ENCODE measurements at regions not wholly inside any gene's neighbourhood (a gene's known extent, or its start where the extent isn't known, plus 50 kb on each side); places are given as distances from the start of the nearest gene placed in this dataset.
"Not testable (repeated sequence)": the region's sequence is repeated elsewhere in the genome, so short reads cannot be mapped to it uniquely, and the experiment has no call there.

DNA sequence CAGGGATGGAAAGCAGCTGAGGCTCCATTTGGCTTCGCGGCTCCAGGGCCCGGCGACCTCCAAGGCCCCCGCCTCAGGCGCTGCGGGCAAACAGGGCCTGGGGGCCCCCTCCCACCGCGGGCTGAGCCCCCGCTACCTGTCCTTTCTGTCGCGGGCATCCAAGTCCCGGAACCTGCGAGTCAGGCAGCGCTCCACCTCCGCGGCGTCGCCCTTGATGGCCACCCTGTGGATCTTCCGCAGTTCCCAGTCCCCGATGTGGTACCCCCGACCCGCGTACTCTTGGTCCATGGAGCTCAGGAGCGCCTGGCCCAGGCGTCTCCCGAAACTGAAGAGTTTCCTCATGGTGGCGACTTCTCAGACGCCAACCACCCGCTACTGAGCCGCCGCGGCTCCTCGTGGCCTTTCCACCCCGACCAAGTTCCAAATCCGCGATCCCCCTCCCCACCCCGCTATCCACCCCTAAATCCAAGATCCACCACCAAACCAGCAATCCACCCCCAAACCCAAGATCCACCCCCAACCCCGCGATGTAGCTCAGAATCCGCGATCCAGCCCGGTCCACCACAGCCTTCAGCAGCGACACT lies 86.5 kb upstream of the CCDC180 start:
- H3K4me3 ChIP-seq (ENCODE audit: low read depth, low read length) = no peak overlapping the region
- no peak for DNase-seq (ENCODE audit: low read depth)

DNA sequence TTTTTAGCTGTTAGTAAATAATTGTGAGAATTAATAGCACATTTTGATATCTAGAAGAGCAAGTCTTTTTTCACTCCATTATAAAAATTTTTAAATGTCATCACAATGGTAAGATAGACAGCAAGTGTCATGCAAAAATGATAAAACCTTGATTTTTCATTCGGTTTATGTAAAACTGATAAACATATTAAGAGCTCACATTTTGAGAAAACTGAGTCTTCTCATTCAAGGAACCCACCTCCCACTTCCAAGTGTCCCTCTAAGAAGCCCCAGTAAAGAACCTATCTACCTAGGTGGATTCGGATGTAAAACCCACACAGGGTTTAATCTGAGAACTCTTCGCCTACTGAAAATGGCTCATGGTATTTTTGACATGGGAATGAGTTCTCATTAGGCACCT lies 87.1 kb upstream of the CCDC180 start:
- not testable (repeated sequence) for H3K4me3 ChIP-seq (ENCODE audit: low read depth, low read length)

More for the DNA sequence above, 86.5 kb upstream of the CCDC180 start:
- TF ChIP-seq, protein P1, sequence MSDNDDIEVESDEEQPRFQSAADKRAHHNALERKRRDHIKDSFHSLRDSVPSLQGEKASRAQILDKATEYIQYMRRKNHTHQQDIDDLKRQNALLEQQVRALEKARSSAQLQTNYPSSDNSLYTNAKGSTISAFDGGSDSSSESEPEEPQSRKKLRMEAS (IDR thresholded peaks at IDR 0.05; ENCODE audit: low read depth, low read length) = no peak
- TF ChIP-seq MYC (IDR thresholded peaks at IDR 0.05; ENCODE audit: low read depth, low read length) = no peak
- TF ChIP-seq POLR2A (IDR thresholded peaks at IDR 0.05; ENCODE audit: extremely low read depth, insufficient read length) = no peak
- TF ChIP-seq, protein P2, sequence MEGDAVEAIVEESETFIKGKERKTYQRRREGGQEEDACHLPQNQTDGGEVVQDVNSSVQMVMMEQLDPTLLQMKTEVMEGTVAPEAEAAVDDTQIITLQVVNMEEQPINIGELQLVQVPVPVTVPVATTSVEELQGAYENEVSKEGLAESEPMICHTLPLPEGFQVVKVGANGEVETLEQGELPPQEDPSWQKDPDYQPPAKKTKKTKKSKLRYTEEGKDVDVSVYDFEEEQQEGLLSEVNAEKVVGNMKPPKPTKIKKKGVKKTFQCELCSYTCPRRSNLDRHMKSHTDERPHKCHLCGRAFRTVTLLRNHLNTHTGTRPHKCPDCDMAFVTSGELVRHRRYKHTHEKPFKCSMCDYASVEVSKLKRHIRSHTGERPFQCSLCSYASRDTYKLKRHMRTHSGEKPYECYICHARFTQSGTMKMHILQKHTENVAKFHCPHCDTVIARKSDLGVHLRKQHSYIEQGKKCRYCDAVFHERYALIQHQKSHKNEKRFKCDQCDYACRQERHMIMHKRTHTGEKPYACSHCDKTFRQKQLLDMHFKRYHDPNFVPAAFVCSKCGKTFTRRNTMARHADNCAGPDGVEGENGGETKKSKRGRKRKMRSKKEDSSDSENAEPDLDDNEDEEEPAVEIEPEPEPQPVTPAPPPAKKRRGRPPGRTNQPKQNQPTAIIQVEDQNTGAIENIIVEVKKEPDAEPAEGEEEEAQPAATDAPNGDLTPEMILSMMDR (IDR thresholded peaks at IDR 0.05; ENCODE audit: low read depth, low read length) = no peak

DNA sequence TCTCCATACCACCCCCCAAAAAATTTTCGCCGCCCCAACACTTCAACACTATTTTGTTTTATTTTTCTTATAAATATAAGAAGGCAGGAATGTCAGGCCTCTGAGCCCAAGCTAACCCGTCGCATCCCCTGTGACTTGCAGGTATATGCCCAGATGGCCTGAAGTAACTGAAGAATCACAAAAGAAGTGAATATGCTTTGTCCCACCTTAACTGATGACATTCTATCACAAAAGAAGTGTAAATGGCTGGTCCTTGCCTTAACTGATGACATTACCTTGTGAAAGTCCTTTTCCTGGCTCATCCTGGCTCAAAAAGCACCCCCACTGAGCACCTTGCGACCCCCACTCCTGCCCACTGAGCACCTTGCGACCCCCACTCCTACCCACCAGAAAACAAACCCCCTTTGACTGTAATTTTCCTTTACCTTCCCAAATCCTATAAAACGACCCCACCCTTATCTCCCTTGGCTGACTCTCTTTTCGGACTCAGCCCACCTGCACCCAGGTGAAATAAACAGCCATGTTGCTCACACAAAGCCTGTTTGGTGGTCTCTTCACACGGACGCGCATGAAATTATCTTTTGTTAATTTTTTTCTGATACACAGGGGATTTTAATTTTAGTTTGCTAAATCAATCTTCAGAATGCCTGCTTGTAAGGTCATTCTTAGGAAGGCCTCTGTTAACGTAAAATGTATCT lies 87.9 kb upstream of the CCDC180 start:
- H3K4me3 ChIP-seq (ENCODE audit: low read depth, low read length); DNase-seq (ENCODE audit: low read depth): not testable (repeated sequence)

More for the DNA sequence above, 87.1 kb upstream of the CCDC180 start:
- not testable (repeated sequence) for DNase-seq (ENCODE audit: low read depth)

DNA sequence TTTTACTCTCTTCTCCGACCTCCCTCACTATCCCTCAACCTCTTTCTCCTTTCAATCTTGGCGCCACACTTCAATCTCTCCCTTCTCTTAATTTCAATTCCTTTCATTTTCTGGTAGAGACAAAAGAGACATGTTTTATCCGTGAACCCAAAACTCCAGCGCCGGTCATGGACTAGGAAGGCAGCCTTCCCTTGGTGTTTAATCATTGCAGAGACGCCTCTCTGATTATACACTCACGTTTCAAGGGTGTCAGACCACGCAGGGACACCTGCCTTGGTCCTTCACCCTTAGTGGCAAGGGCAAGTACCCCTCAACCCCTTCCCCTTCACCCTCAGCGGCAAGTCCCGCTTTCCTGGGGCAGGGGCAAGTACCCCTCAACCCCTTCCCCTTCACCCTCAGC lies 92.3 kb upstream of the CCDC180 start:
- H3K4me3 ChIP-seq (ENCODE audit: low read depth, low read length) = not testable (repeated sequence)

DNA sequence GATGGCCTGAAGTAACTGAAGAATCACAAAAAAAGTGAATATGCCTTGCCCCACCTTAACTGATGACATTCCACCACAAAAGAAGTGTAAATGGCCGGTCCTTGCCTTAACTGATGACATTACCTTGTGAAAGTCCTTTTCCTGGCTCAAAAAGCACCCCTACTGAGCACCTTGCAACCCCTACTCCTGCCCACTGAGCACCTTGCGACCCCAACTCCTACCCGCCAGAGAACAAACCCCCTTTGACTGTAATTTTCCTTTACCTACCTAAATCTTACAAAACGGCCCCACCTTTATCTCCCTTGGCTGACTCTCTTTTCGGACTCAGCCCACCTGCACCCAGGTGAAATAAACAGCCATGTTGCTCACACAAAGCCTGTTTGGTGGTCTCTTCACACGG lies 92.9 kb upstream of the CCDC180 start:
- H3K4me3 ChIP-seq (ENCODE audit: low read depth, low read length); DNase-seq (ENCODE audit: low read depth): not testable (repeated sequence)

More for the DNA sequence above, 92.3 kb upstream of the CCDC180 start:
- DNase-seq (ENCODE audit: low read depth) = not testable (repeated sequence)

DNA sequence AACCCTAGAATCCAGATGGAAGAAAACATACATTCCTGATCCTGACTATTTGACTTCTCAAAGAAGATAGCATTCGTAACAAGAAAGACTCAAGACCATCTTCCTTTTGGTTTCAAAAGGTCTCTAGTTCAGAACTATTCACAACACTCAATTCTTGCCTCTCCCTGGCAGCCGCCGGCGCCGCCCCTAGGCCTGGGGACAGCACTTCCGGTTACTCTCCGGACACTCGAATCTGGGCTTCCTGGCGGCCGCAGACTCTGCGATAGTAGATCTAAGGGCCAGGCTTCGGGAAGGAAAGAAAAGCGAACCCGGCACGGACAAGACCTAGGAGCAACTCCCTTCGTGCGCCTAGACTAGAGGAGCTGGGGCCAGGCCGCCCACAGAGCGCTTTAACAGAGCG lies 107.8 kb upstream of the CCDC180 start:
- H3K4me3 ChIP-seq (ENCODE audit: low read depth, low read length); DNase-seq (ENCODE audit: low read depth): not testable (repeated sequence)

DNA sequence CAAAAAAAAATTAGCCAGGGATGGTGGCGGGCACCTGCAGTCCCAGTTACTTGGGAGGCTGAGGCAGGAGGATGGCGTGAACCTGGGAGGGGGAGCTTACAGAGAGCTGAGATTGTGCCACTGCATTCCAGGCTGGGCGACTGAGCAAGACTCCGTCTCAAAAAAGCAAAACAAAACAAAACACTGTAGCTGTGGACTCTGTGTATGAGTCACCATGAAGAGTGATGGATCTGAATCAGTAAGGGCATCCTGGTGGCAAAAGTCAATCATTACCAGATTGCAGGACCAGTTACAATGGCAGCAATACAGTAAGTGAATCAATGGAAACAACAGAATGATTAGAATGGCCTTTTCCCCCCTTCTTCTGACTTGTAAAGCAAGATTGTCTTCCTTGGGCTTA lies 113.7 kb upstream of the CCDC180 start:
- not testable (repeated sequence) for DNase-seq (ENCODE audit: low read depth); H3K4me3 ChIP-seq (ENCODE audit: low read depth, low read length)

DNA sequence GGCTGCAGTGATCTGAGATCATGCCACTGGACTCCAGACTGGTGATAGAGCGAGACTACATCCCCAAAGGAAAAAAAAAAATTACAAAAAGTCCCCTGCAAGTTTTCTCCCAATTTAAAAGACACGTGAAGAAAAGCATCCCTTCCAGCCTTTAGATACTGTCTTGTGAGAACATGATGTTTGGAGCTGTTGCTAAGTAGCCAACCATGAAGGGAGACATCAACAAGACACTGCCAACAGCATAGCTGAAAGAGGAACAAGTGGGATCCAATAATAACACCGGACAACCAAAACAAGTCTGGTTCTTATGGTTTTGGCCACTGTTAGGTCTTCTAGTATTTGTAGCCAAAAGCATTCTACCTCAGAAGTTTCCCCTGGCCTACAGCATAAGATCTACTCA lies 118.9 kb upstream of the CCDC180 start:
- DNase-seq (ENCODE audit: low read depth) = no peak
- TF ChIP-seq MYC (IDR thresholded peaks at IDR 0.05; ENCODE audit: low read depth, low read length) = no peak
- TF ChIP-seq, protein P1 (IDR thresholded peaks at IDR 0.05; ENCODE audit: low read depth, low read length) = no peak
- TF ChIP-seq, protein P2 (IDR thresholded peaks at IDR 0.05; ENCODE audit: low read depth, low read length) = no peak
- no peak for TF ChIP-seq POLR2A (IDR thresholded peaks at IDR 0.05; ENCODE audit: extremely low read depth, insufficient read length)
- H3K4me3 ChIP-seq (ENCODE audit: low read depth, low read length) = no peak overlapping the region

DNA sequence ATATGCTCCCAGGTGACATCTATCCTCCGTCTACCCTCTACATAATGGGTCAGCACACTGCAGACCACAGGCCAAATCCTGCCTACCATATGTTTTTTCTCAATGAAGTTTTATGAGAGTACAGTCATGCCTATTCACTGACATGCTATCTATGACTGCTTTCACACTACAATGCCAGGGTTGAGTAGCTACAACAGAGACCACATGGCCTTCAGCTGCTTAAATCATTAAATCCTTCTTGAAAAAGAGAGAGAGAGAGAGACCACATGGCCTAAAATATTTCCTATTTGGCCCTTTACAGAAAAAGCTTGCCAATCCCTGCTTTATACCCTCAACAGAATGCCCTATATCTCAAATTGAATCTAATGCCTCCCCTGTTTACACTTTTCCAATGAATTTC lies 119.8 kb upstream of the CCDC180 start:
- DNase-seq (ENCODE audit: low read depth); H3K4me3 ChIP-seq (ENCODE audit: low read depth, low read length): not testable (repeated sequence)

DNA sequence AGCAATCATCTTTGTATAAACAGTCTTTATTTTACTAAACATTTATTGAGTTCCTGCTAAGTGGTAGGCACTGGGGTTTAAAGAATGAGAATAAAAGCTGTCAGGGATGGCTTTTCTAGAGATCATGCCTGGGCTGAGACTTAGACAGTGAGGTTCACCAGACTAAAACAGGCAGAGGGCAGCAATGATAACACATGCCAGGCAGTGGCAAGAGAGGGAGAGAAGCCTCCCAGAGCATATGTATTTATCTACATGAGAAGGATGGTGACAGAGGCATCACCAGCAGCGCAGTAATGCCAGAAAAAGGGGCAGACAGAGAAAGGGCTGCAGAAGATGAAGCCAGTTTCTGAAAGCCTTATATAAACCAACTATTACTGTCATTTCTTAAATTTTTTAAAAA lies 121.0 kb upstream of the CCDC180 start:
- H3K4me3 ChIP-seq (ENCODE audit: low read depth, low read length) = no peak overlapping the region
- TF ChIP-seq POLR2A (IDR thresholded peaks at IDR 0.05; ENCODE audit: extremely low read depth, insufficient read length) (no peak), MYC (IDR thresholded peaks at IDR 0.05; ENCODE audit: low read depth, low read length) (no peak)
- TF ChIP-seq, protein P2 (IDR thresholded peaks at IDR 0.05; ENCODE audit: low read depth, low read length) = no peak
- TF ChIP-seq, protein P1 (IDR thresholded peaks at IDR 0.05; ENCODE audit: low read depth, low read length) = no peak
- no peak for DNase-seq (ENCODE audit: low read depth)

DNA sequence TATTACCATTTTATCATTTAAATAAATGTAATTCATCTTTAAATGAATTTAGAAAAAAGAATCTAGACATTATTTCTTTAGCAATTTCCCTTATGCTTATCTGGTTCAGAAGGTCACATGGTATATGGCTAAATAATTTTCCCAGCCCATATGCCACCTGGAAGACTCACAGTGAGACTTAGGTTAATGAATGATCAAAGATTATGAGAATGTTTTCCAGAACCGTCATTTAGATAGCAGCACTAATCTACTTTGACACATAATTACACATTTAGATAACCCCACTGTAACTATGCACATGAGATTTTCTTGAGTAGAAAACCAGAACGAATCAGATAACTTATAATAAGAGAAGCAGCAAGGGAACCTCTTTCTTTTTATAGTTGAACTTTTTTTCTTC lies 124.9 kb upstream of the CCDC180 start:
- not testable (repeated sequence) for DNase-seq (ENCODE audit: low read depth); H3K4me3 ChIP-seq (ENCODE audit: low read depth, low read length)

Measured in NB4 (cell line).